K562 (cell line): ENCODE measurements at regions not wholly inside any gene's neighbourhood (a gene's known extent, or its start where the extent isn't known, plus 50 kb on each side); places are given as distances from the start of the nearest gene placed in this dataset.

Source experiments
- ATAC-seq: fragments of 200-7000 bp; cut with Tn5 transposase; 3 replicates; pipeline ENCODE4 v1.9.1; 2020; ENCODE audit warnings: moderate library complexity
- BruUV-seq: library from RNA; stranded (reverse); fragments of 400-500 nt; replicated peaks from 2 replicates; lab custom pipeline; 2021; lab: Mats Ljungman, UMichigan
- CTCF ChIA-PET: fragments of 300-600 bp; formaldehyde crosslinking; extraction: SDS; loops from one replicate; lab custom pipeline; 2021; ENCODE audit warnings: low intra/inter-chr PET ratio; lab: Yijun Ruan, JAX
- POLR2A ChIA-PET: fragments of 300-600, 350-650 bp; sonication (Branson Sonifier 250); formaldehyde crosslinking; extraction: SDS; loops from one replicate; lab custom pipeline; 2021; ENCODE audit warnings: antibody characterized with exemption, inconsistent platforms; lab: Yijun Ruan, JAX
- DNase-seq, 4 experiments: peaks; one replicate each; pipeline versions ENCODE4 v3.0.0 to v3.0.0-alpha.2; 2011 to 2018; ENCODE audit warnings: low spot score in 3 of 4, mixed read lengths in 3 of 4; ENCODE audit errors: extremely low read depth in 1 of 4
- FAIRE-seq: peaks from 2 replicates; lab custom pipeline; 2011; peaks lifted over from hg19 to GRCh38; lab: Jason Lieb, UNC
- H2AFZ ChIP-seq: 2 replicates; pipeline ENCODE4 v1.6.0; 2011; ENCODE audit warnings: low read depth, low read length, control low read depth, inconsistent platforms
- H3K27ac ChIP-seq: fragments of 200-600 bp; 3 replicates; pipeline ENCODE4 v1.8.0; 2011; ENCODE audit warnings: low read depth, mild to moderate bottlenecking, control low read depth, inconsistent platforms, low read length, moderate library complexity, mixed read lengths; ENCODE audit errors: extremely low read depth
- H3K27me3 ChIP-seq, 2 experiments: fragments of 300-600 bp in 1 of 2; 2 replicates in 1 of 2; 3 replicates in 1 of 2; pipeline versions ENCODE4 v1.6.0 to v1.8.0; 2011; ENCODE audit warnings: inconsistent platforms in 2 of 2, low read length in 2 of 2, mild to moderate bottlenecking in 1 of 2, mixed read lengths in 1 of 2, moderate library complexity in 1 of 2; ENCODE audit not compliant: control insufficient read depth in 2 of 2, insufficient read depth in 2 of 2
- H3K36me3 ChIP-seq: fragments of 300-600 bp; 3 replicates; pipeline ENCODE4 v1.8.0; 2011; ENCODE audit warnings: mild to moderate bottlenecking, low read length, inconsistent platforms; ENCODE audit not compliant: control insufficient read depth, insufficient read depth
- H3K4me1 ChIP-seq, 2 experiments: fragments of 200-600 bp in 1 of 2; replicated peaks in 1 of 2; 2 replicates in 1 of 2; 3 replicates in 1 of 2; pipeline versions ENCODE4 v1.5.1 to v1.8.0; 2011; ENCODE audit warnings: inconsistent platforms in 2 of 2, low read length in 2 of 2, mild to moderate bottlenecking in 1 of 2, mixed read lengths in 1 of 2, moderate library complexity in 1 of 2; ENCODE audit not compliant: control insufficient read depth in 2 of 2, insufficient read depth in 2 of 2
- H3K4me2 ChIP-seq: 2 replicates; pipeline ENCODE4 v1.6.1; 2011; ENCODE audit warnings: low read length, control low read depth, inconsistent platforms, mixed read lengths; ENCODE audit not compliant: insufficient read depth
- H3K4me3 ChIP-seq: fragments of 200-600 bp; sonication (generic), shearing (Covaris generic); 2 replicates; pipeline ENCODE4 v1.5.1; 2016; ENCODE audit warnings: control low read depth, inconsistent platforms
- H3K79me2 ChIP-seq: fragments of 200-600 bp; 3 replicates; pipeline ENCODE4 v1.8.0; 2011; ENCODE audit warnings: low read length, inconsistent platforms; ENCODE audit not compliant: control insufficient read depth, insufficient read depth
- H3K9ac ChIP-seq, 2 experiments: 2 replicates each; pipeline versions ENCODE4 v1.6.0 to v1.6.1; 2011; ENCODE audit warnings: low read depth in 2 of 2, low read length in 2 of 2, control low read depth in 1 of 2, inconsistent platforms in 1 of 2, mild to moderate bottlenecking in 1 of 2, mixed read lengths in 1 of 2; ENCODE audit not compliant: insufficient read depth in 1 of 2
- H3K9me1 ChIP-seq: one replicate; pipeline ENCODE4 v1.6.0; 2011; ENCODE audit warnings: inconsistent platforms, mild to moderate bottlenecking, low read length, moderate library complexity; ENCODE audit not compliant: control insufficient read depth, insufficient read depth
- H3K9me3 ChIP-seq: replicated peaks from 2 replicates; pipeline ENCODE4 v1.5.1; 2011; ENCODE audit warnings: low read depth, low read length, inconsistent platforms; ENCODE audit not compliant: control insufficient read depth, insufficient read depth
- H4K20me1 ChIP-seq: replicated peaks from 2 replicates; pipeline ENCODE4 v1.6.1; 2011; ENCODE audit warnings: low read length, inconsistent platforms, mixed read lengths; ENCODE audit not compliant: control insufficient read depth, insufficient read depth
- CHCHD3 ChIP-seq: fragments of 250-450 bp; sonication (Bioruptor Pico); IDR thresholded peaks from 2 replicates; pipeline ENCODE4 v2.1.2; 2022; ENCODE audit warnings: mild to moderate bottlenecking
- CHD4 ChIP-seq: fragments of 200-600 bp; sonication (generic); IDR thresholded peaks from 3 replicates; pipeline ENCODE4 v1.6.1; 2012; ENCODE audit warnings: low read depth, mild to moderate bottlenecking, mixed read lengths, low read length, inconsistent platforms; ENCODE audit not compliant: insufficient read depth, insufficient replicate concordance, poor library complexity, severe bottlenecking
- FOXP1 ChIP-seq: sonication (generic); formaldehyde crosslinking; IDR thresholded peaks from 2 replicates; pipeline ENCODE4 v1.8.0; 2022; ENCODE audit warnings: mild to moderate bottlenecking, missing genetic modification reagents
- GABPB2 ChIP-seq: fragments of 250-450 bp; sonication (Bioruptor Pico); conservative IDR thresholded peaks from 2 replicates; pipeline ENCODE4 v1.5.1; 2021; ENCODE audit warnings: mild to moderate bottlenecking
- KHSRP ChIP-seq: fragments of 450-650 bp; IDR thresholded peaks from 2 replicates; pipeline ENCODE4 v1.6.1; 2017
- NFATC3 ChIP-seq: fragments of 450-650 bp; IDR thresholded peaks from 2 replicates; pipeline ENCODE4 v1.6.1; 2017; ENCODE audit warnings: mild to moderate bottlenecking
- POLR3G ChIP-seq: IDR thresholded peaks from 2 replicates; pipeline ENCODE4 v1.6.1; 2011; ENCODE audit not compliant: insufficient read length, insufficient replicate concordance; ENCODE audit errors: extremely low read depth
- ZFP1 ChIP-seq: fragments of 450-650 bp; formaldehyde crosslinking; IDR thresholded peaks from 2 replicates; pipeline ENCODE4 v1.4.0; 2020; ENCODE audit warnings: mild to moderate bottlenecking, mixed read lengths
- ZKSCAN8 ChIP-seq: fragments of 200-800 bp; sonication (Bioruptor generic); IDR thresholded peaks from 2 replicates; pipeline ENCODE4 v1.6.1; 2016; ENCODE audit warnings: missing genetic modification characterization, missing compliant biosample characterization
- ZNF197 ChIP-seq: fragments of 200-800 bp; sonication (Bioruptor generic); IDR thresholded peaks from 2 replicates; pipeline ENCODE4 v1.6.1; 2016; ENCODE audit warnings: low read depth, missing genetic modification characterization, missing compliant biosample characterization
- ZNF316 ChIP-seq: fragments of 450-650 bp; IDR thresholded peaks from 2 replicates; pipeline ENCODE4 v1.6.1; 2016
- ZNF561 ChIP-seq: fragments of 450-650 bp; formaldehyde crosslinking; conservative IDR thresholded peaks from 2 replicates; pipeline ENCODE4 v1.4.0; 2020; ENCODE audit warnings: mild to moderate bottlenecking, moderate library complexity
- ZNF75A ChIP-seq: fragments of 450-650 bp; formaldehyde crosslinking; IDR thresholded peaks from 2 replicates; pipeline ENCODE4 v1.4.0; 2020; ENCODE audit warnings: mild to moderate bottlenecking
- in situ Hi-C: fragments of 300-500 bp; cut with MboI; formaldehyde crosslinking; loops from 4 replicates; pipeline ENCODE4 v1.15.0; 2018; ENCODE audit warnings: inconsistent platforms, mixed read lengths
- intact Hi-C: fragments of 100-400 bp; cut with micrococcal nuclease; formaldehyde crosslinking; loops from 2 replicates; pipeline ENCODE4 v1.14.2; 2022
- TF ChIP-seq, protein P1 (sequence below): fragments of 450-650 bp; IDR thresholded peaks from one replicate; pipeline ENCODE4 v1.6.1; 2018; ENCODE audit warnings: mild to moderate bottlenecking, moderate library complexity; ENCODE audit not compliant: partially characterized antibody
- TF ChIP-seq, protein P2 (sequence below): fragments of 250-450 bp; sonication (Bioruptor Pico); IDR thresholded peaks from 2 replicates; pipeline ENCODE4 v1.8.0; 2021; ENCODE audit warnings: moderate library complexity, mild to moderate bottlenecking, inconsistent platforms
- TF ChIP-seq, protein P3 (sequence below): fragments of 250-450 bp; sonication (Bioruptor Pico); IDR thresholded peaks from 2 replicates; pipeline ENCODE4 v1.5.0; 2021
- TF ChIP-seq, protein P4 (sequence below): fragments of 250-450 bp; sonication (Bioruptor Pico); IDR thresholded peaks from 2 replicates; pipeline ENCODE4 v1.5.0; 2022; ENCODE audit warnings: mild to moderate bottlenecking

DNA sequence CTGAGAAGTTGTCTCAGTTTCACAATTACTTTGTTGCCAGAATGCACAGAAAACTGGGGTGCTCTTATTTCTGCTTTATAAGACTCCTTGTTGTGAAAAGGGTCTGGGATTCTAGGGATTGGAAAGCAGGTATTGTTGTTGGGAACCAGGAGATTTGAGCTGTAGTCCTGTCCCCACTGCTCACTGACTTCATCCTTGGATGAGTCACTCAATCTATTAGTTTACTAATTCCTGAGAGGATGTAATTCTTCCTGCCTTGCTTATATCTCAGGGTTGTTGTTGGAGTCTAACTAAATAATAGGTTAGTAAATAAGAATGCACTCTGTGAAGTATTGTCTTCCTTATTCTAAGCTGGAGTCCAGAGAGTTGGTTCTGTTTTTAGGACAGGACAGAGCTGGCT lies 172.5 kb upstream of the GALNT2 start:
- no peak overlapping the region for H3K9ac ChIP-seq
- H3K79me2 ChIP-seq = no peaks in the 10 kb centered on the region
- ChIA-PET POLR2A (interaction anchor here (1.2 to 1.6 kb wide), 2 partner anchors 16 to 41 kb away, joined by 3 to 4 read pairs; no protein-coding TSS in a partner anchor), CTCF (no interaction called here)
- DNase-seq = no peak
- no peaks in the 10 kb centered on the region for H4K20me1 ChIP-seq
- intact Hi-C loops (no loop called here), in situ Hi-C loops (no loop called here)
- no peaks in the 10 kb centered on the region for H3K9me1 ChIP-seq
- BruUV-seq = no TSS peak
- no peak for ATAC-seq
- no peak overlapping the region for H3K4me3 ChIP-seq
- FAIRE-seq = no peak
- H3K27me3 ChIP-seq = peaks cover 6 to 14% of the 10 kb centered on the region in 2 experiments; a peak in 4 of 5 replicates
- H2AFZ ChIP-seq = no peak overlapping the region
- H3K9me3 ChIP-seq = no peaks in the 10 kb centered on the region
- H3K4me1 ChIP-seq = no peaks in the 10 kb centered on the region
- no peaks in the 10 kb centered on the region for H3K36me3 ChIP-seq
- H3K27ac ChIP-seq = no peak overlapping the region
- H3K4me2 ChIP-seq = no peak overlapping the region
- TF ChIP-seq ZNF75A (no peak), ZNF316 (no peak), CHCHD3 (CRISPR knock-in tag) (no peak), POLR3G (no peak), KHSRP (no peak), NFATC3 (no peak), ZNF197 (no peak), CHD4 (no peak), ZKSCAN8 (CRISPR knock-in tag) (no peak), GABPB2 (CRISPR knock-in tag) (no peak), ZNF561 (CRISPR knock-in tag) (no peak), ZFP1 (CRISPR knock-in tag) (no peak), FOXP1 (no peak)
- TF ChIP-seq, protein P1, sequence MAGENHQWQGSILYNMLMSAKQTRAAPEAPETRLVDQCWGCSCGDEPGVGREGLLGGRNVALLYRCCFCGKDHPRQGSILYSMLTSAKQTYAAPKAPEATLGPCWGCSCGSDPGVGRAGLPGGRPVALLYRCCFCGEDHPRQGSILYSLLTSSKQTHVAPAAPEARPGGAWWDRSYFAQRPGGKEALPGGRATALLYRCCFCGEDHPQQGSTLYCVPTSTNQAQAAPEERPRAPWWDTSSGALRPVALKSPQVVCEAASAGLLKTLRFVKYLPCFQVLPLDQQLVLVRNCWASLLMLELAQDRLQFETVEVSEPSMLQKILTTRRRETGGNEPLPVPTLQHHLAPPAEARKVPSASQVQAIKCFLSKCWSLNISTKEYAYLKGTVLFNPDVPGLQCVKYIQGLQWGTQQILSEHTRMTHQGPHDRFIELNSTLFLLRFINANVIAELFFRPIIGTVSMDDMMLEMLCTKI = no peak
- TF ChIP-seq, protein P2, sequence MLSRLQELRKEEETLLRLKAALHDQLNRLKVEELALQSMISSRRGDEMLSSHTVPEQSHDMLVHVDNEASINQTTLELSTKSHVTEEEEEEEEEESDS (CRISPR knock-in tag) = no peak
- TF ChIP-seq, protein P3, sequence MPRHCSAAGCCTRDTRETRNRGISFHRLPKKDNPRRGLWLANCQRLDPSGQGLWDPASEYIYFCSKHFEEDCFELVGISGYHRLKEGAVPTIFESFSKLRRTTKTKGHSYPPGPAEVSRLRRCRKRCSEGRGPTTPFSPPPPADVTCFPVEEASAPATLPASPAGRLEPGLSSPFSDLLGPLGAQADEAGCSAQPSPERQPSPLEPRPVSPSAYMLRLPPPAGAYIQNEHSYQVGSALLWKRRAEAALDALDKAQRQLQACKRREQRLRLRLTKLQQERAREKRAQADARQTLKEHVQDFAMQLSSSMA (CRISPR knock-in tag) = no peak
- TF ChIP-seq, protein P4, sequence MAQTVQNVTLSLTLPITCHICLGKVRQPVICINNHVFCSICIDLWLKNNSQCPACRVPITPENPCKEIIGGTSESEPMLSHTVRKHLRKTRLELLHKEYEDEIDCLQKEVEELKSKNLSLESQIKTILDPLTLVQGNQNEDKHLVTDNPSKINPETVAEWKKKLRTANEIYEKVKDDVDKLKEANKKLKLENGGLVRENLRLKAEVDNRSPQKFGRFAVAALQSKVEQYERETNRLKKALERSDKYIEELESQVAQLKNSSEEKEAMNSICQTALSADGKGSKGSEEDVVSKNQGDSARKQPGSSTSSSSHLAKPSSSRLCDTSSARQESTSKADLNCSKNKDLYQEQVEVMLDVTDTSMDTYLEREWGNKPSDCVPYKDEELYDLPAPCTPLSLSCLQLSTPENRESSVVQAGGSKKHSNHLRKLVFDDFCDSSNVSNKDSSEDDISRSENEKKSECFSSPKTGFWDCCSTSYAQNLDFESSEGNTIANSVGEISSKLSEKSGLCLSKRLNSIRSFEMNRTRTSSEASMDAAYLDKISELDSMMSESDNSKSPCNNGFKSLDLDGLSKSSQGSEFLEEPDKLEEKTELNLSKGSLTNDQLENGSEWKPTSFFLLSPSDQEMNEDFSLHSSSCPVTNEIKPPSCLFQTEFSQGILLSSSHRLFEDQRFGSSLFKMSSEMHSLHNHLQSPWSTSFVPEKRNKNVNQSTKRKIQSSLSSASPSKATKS (CRISPR knock-in tag) = no peak
